ENCODE measurements at regions not wholly inside any gene's neighbourhood (a gene's known extent, or its start where the extent isn't known, plus 50 kb on each side); places are given as distances from the start of the nearest gene placed in this dataset.

GRCh38 chr5:17794201-17794600 is 159.9 kb downstream of the TAF11L14 start:
- H3K4me1 ChIP-seq: no peaks in the 10 kb centered on the region
- no peak overlapping the region for H3K4me3 ChIP-seq
- no peak overlapping the region for H3K27ac ChIP-seq
- TF ChIP-seq POLR2A (IDR thresholded peaks at IDR 0.05) (no peak), CTCF (IDR thresholded peaks at IDR 0.05) (no peak)
- no peaks in the 10 kb centered on the region for H3K27me3 ChIP-seq
- no peak for DNase-seq
- H3K9me3 ChIP-seq: no peaks in the 10 kb centered on the region
- no peaks in the 10 kb centered on the region for H3K36me3 ChIP-seq

- H3K9me3 ChIP-seq: no peaks in the 10 kb centered on the region
- H3K36me3 ChIP-seq: no peaks in the 10 kb centered on the region
- H3K4me3 ChIP-seq: no peak overlapping the region
- H3K27me3 ChIP-seq: no peaks in the 10 kb centered on the region
- no peak overlapping the region for H3K27ac ChIP-seq
- TF ChIP-seq POLR2A (IDR thresholded peaks at IDR 0.05): no peak
- no peak for TF ChIP-seq CTCF (IDR thresholded peaks at IDR 0.05)
- no peaks in the 10 kb centered on the region for H3K4me1 ChIP-seq
- no peak for DNase-seq
These were observed 160.6 kb downstream of the TAF11L14 start for GRCh38 chr5:17794815-17795214.

- Histone ChIP-seq H3K4me3 (no peak overlapping the region), H3K27me3 (no peaks in the 10 kb centered on the region)
- TF ChIP-seq POLR2A (IDR thresholded peaks at IDR 0.05) (no peak), CTCF (IDR thresholded peaks at IDR 0.05) (no peak)
These were observed 161.9 kb downstream of the TAF11L14 start for GRCh38 chr5:17796142-17796541.

GRCh38 chr5:17796757-17797396 is 162.6 kb downstream of the TAF11L14 start:
- DNase-seq: no peak
- TF ChIP-seq POLR2A (IDR thresholded peaks at IDR 0.05) (no peak), CTCF (IDR thresholded peaks at IDR 0.05) (no peak)
- H3K9me3 ChIP-seq: no peaks in the 10 kb centered on the region
- H3K36me3 ChIP-seq: no peaks in the 10 kb centered on the region
- no peak overlapping the region for H3K4me3 ChIP-seq
- no peaks in the 10 kb centered on the region for H3K4me1 ChIP-seq
- no peak overlapping the region for H3K27ac ChIP-seq
- H3K27me3 ChIP-seq: no peaks in the 10 kb centered on the region

More at GRCh38 chr5:17796142-17796541, 161.9 kb downstream of the TAF11L14 start:
- no peak for DNase-seq
- Histone ChIP-seq H3K36me3 (no peaks in the 10 kb centered on the region), H3K9me3 (no peaks in the 10 kb centered on the region), H3K27ac (no peak overlapping the region), H3K4me1 (no peaks in the 10 kb centered on the region)

- Histone ChIP-seq H3K4me1 (no peaks in the 10 kb centered on the region), H3K36me3 (no peaks in the 10 kb centered on the region), H3K9me3 (no peaks in the 10 kb centered on the region), H3K27ac (no peak overlapping the region), H3K4me3 (no peak overlapping the region), H3K27me3 (no peaks in the 10 kb centered on the region)
- no peak for DNase-seq
- TF ChIP-seq CTCF (IDR thresholded peaks at IDR 0.05) (no peak), POLR2A (IDR thresholded peaks at IDR 0.05) (no peak)
These were observed 165.3 kb downstream of the TAF11L14 start for GRCh38 chr5:17799521-17799920.

GRCh38 chr5:17801595-17801994 is 167.3 kb downstream of the TAF11L14 start:
- Histone ChIP-seq H3K4me1 (no peaks in the 10 kb centered on the region), H3K36me3 (no peaks in the 10 kb centered on the region), H3K27ac (no peak overlapping the region), H3K27me3 (no peaks in the 10 kb centered on the region), H3K4me3 (no peak overlapping the region), H3K9me3 (no peaks in the 10 kb centered on the region)
- no peak for DNase-seq
- TF ChIP-seq CTCF (IDR thresholded peaks at IDR 0.05) (no peak), POLR2A (IDR thresholded peaks at IDR 0.05) (no peak)

Data from Peyer's patch (tissue), 4 donors.